SK-N-SH (cell line): ENCODE measurements at regions not wholly inside any gene's neighbourhood (a gene's known extent, or its start where the extent isn't known, plus 50 kb on each side); places are given as distances from the start of the nearest gene placed in this dataset.

Source experiments
- EP300 ChIP-seq, 2 experiments: IDR thresholded peaks; 2 replicates each; pipeline versions ENCODE4 v1.4.0 to v1.6.1; 2012; ENCODE audit warnings: borderline replicate concordance in 1 of 2, low read depth in 1 of 2, low read length in 1 of 2
- FOXJ3 ChIP-seq: sonication (generic); formaldehyde crosslinking; IDR thresholded peaks from 2 replicates; pipeline ENCODE4 v1.5.1; 2020; ENCODE audit warnings: mild to moderate bottlenecking, missing genetic modification reagents
- FOXM1 ChIP-seq: IDR thresholded peaks from 2 replicates; pipeline ENCODE4 v1.4.0; 2012; ENCODE audit warnings: low read depth, mild to moderate bottlenecking
- GABPA ChIP-seq: IDR thresholded peaks from 2 replicates; pipeline ENCODE4 v1.4.0; 2012; ENCODE audit warnings: low read depth, mild to moderate bottlenecking
- GATA2 ChIP-seq: sonication (generic); formaldehyde crosslinking; IDR thresholded peaks from 2 replicates; pipeline ENCODE4 v1.5.0; 2020; ENCODE audit warnings: mild to moderate bottlenecking, missing genetic modification reagents
- POLR2AphosphoS5 ChIP-seq: IDR thresholded peaks from 2 replicates; pipeline ENCODE4 v1.6.1; 2012; ENCODE audit warnings: low read depth, low read length
- RXRA ChIP-seq: IDR thresholded peaks from 2 replicates; pipeline ENCODE4 v1.4.0; 2012; ENCODE audit warnings: low read depth, mild to moderate bottlenecking, borderline replicate concordance
- TCF12 ChIP-seq: IDR thresholded peaks from 2 replicates; pipeline ENCODE4 v1.4.0; 2012
- YY1 ChIP-seq: IDR thresholded peaks from 2 replicates; pipeline ENCODE4 v1.4.0; 2012; ENCODE audit warnings: low read depth, mild to moderate bottlenecking
- TF ChIP-seq, protein P1 (sequence below): fragments of 200-600 bp; sonication (generic); IDR thresholded peaks from 2 replicates; pipeline ENCODE4 v1.6.1; 2017; ENCODE audit warnings: antibody characterized with exemption, mild to moderate bottlenecking, moderate library complexity

DNA sequence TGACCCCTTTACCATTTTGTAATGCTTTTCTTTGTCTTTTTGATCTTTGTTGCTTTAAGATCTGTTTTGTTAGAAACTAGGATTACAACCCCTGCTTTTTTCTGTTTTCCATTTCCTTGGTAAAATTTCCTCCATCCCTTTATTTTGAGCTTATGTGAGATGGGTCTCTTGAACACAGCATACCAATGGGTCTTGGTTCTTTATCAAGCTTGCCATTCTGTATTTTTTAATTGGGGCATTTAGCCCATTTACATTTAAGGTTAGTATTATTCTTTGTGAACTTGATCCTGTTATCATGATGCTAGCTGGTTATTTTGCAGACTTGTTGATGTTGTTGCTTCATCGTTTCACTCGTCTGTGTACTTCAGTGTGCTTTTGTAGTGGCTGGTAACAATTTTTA is 337.3 kb downstream of the SPATA31D1 start:
- TF ChIP-seq, protein P1, sequence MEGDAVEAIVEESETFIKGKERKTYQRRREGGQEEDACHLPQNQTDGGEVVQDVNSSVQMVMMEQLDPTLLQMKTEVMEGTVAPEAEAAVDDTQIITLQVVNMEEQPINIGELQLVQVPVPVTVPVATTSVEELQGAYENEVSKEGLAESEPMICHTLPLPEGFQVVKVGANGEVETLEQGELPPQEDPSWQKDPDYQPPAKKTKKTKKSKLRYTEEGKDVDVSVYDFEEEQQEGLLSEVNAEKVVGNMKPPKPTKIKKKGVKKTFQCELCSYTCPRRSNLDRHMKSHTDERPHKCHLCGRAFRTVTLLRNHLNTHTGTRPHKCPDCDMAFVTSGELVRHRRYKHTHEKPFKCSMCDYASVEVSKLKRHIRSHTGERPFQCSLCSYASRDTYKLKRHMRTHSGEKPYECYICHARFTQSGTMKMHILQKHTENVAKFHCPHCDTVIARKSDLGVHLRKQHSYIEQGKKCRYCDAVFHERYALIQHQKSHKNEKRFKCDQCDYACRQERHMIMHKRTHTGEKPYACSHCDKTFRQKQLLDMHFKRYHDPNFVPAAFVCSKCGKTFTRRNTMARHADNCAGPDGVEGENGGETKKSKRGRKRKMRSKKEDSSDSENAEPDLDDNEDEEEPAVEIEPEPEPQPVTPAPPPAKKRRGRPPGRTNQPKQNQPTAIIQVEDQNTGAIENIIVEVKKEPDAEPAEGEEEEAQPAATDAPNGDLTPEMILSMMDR = no peak
- TF ChIP-seq FOXM1 (no peak), POLR2AphosphoS5 (no peak), TCF12 (no peak), GATA2 (CRISPR knock-in tag) (no peak), YY1 (no peak), RXRA (no peak), FOXJ3 (CRISPR knock-in tag) (no peak), EP300 (IDR thresholded peaks at IDR 0.05; ENCODE audit: borderline replicate concordance in 1 of 2, low read depth in 1 of 2, low read length in 1 of 2) (no peak), GABPA (no peak)
